SW480 (cell line): ENCODE measurements at regions not wholly inside any gene's neighbourhood (a gene's known extent, or its start where the extent isn't known, plus 50 kb on each side); places are given as distances from the start of the nearest gene placed in this dataset.
A peak's percentile ranks its signal among the peaks of the same experiment; 100 is the strongest.
"Not testable (repeated sequence)": the region's sequence is repeated elsewhere in the genome, so short reads cannot be mapped to it uniquely, and the experiment has no call there.

Source experiments
- DNase-seq: peaks from one replicate; pipeline ENCODE4 v3.0.0-alpha.2; 2016; ENCODE audit warnings: low spot score

DNA sequence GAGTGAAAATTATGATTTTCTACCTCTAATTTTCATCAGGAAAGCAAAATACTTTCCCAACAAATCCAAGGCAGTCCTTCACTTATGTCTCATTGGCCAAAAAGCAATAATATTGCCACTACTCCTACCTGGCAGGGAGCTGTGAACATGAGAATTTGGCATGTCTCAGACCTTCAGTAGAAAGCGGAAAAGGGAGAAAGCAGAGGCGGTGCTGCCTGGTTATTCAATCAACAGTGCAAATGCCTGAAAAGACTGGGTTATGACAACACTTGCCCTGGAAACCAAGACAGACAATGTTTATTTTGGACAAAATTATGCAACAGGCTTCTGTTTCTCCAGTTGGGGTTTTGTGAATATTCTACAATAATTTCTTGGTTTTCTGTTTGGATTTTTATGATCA is 194.4 kb downstream of the TAF11L14 start:
- no peak for DNase-seq

DNA sequence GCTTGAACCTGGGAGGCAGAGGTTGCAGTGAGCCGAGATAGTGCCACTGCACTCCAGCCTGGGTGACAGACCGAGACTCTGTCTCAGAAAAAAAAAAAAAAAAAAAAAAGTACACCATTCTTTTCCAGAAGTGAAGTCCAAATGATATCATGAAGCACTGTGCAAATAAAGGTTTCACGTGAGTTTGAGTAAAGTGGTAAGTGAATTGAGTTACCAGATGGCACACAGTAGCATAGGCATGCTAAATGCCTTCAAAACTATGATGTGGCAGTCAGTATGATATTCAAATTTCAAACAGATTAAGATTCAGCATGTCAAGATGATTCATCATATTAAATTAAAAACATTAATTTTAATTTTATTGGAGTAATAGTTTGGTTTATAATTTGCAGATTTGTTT is 195.2 kb downstream of the TAF11L14 start:
- DNase-seq, result no peak

DNA sequence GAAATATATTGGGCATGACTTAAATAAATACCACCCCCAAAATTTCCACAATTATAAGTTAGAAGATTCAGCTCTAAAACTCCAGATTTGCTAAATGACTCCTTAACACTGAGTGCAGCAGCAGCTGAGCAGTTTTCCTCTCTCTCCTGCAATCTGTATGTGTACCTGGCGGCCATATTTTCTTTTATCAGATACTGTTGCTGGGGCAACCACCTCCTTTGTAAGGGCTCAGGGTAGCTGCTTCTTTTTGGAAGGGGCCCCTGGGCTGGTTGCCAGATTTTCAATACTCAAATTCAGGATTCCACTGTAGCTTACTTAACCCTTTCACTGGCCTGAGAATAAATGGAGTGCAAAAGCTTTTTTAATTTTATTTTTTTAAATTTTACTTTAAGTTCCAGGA is 197.0 kb downstream of the TAF11L14 start:
- DNase-seq, result no peak

DNA sequence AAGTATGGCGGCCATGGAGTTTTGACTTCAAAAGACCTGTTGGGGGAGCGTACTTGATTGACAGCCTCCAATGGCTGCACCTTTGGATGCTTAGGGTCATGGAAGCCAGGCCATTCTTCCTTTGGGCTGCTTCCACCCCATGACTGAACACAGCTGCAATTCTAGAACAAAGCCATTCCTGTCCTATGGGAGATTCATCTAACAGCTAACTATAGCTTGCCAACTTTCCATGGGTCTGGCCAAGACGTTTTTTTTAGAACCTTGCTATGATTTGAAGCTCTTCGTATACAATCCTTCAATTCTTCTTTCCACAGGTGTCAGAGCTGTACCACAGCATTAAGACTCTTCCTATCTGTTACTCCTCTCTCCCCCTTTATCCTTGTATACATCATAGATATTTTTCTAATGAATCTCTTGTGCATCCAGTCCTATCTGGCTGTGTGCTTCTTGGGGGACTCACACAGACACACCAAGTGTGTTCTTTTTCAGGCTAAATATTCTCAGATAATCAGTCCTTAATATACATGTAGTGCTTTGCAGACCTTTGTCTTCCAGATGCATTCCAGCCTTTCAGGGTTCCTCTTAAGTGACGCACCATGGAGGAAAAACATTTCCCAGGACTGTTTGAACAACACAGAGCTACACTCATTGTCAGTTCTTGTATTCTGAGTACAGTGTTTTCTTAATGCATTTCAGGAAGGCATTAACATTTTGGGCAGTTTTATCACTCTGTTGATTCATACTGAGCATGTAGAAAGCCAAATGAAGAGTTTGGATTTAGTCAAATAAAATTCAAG is 198.9 kb downstream of the TAF11L14 start:
- DNase-seq, result no peak

DNA sequence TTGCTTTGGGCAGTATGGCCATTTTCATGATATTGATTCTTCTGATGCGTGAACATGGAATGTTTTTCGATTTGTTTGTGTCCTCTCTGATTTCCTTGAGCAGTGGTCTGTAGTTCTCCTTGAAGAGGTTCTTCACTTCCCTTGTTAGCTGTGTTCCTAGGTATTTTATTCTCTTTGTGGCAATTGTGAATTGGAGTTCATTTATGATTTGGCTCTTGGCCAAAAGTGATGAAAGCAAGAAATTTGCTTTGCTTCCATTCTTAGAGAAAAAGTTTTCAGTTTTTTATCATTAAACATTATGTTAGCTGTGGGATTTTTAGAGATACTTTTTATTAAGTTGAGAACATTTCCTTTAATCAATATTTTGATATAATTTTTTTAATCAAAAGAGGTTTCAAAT is 203.5 kb downstream of the TAF11L14 start:
- DNase-seq, result no peak

DNA sequence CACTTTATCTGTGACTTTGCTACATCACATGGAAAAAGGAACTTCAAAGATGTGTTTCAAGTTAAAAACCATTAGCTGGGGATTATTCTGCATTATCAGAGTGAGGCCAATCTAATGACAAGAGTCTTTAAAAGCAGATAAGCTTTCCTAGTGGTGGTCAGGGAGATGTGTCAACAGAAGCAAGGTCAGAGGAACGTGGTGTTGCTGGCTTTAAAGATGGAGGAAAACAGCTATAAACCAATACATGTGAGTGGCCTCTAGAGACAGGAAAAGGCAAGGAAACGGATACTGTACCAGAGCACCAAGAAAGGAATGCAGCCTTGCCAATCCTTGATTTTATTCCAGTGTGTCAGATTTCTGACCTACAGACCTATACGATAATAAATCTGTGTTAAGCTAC is 204.2 kb downstream of the TAF11L14 start:
- DNase-seq, result peak; percentile 15

DNA sequence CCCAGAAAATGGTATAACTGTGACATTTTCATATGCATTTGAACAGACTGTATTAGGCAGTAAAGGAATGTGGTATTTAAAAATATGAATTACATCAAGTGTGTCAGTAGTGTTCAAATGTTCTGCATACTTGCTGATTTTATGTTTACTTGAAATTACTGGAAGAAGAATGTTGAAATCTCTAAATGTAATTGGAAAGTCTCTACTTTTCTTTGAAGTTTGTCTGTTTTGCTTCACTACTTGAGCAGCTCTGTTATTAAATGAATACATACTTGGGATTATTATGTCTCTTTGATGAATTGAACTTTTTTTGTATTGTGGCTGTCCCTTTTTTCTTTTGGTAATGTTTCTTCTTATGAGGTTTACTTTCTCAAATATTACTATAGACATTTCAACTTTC is 205.6 kb downstream of the TAF11L14 start:
- no peak for DNase-seq

DNA sequence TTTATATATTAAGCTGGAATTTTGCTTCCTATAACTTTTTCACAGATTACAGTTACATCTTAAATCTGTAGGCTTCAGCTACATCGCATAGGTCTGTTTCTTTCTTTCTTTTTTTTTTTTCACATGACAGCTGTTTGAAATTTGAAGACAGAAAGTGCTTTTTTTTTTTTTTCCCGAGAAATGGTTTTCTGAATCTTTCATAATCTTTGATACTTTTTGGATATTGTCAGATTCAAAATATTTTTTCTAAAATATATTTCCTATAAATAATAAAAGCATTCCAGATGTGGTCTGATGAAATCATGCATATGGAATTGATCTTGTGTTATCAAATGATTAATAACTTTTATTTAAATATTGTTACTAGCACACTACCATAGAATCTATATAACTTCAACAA is 212.2 kb downstream of the TAF11L14 start:
- no peak for DNase-seq

DNA sequence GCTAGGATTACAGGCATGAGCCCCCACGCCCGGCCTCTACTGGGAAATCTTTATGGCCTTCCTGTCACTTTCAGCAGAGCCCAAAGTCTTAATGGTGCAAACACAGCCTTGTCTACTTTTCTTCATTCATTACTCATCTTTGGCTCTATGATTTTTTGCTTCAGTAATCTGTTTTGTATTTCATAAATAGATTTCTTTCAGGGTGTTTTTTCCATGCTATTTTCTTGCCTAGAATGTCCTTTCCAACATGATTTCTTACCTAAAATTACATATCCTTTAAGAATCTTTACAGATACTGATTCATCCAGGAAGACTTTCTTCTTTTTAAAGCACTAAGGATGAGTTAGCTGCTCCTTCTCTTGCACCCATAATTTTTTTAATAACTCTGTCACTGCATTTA is 213.0 kb downstream of the TAF11L14 start:
- DNase-seq, result no peak

DNA sequence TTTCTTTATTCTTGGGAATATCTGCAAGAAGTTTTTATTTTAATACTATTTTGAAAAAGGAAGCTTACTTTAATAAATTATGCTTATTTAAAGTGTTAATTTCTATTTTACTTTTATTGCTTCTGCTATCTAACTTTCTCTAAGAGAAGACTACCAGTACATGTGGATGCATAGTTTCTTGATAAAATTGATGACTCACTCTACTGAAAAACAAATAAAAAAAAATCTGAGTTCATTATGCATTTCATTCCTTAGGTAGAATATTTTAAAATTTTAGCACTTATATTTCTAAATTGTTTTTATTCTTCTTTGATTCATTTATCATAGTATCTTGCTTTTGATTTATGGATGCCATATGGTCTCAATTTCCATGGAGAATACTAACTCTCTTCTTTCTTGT is 217.9 kb downstream of the TAF11L14 start:
- no peak for DNase-seq

DNA sequence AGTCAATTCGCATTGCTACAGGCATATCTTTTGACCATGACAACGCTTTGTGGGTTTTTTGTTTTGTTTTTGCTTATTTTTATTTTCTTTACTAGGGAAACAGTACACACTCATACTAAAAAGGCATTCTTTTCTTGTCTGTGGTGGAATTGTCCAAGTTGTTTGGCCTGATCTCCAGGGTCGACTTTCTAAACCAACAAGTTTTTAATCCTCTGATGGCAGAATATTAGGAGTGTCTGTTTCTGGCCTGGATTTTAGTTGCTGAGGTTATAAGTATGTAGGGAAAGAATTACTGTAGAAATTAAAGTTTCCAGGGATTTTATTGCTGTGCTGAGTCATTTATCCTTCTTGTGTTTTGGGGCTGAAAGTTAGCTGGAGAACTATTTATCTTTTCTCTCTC is 218.5 kb downstream of the TAF11L14 start:
- no peak for DNase-seq

DNA sequence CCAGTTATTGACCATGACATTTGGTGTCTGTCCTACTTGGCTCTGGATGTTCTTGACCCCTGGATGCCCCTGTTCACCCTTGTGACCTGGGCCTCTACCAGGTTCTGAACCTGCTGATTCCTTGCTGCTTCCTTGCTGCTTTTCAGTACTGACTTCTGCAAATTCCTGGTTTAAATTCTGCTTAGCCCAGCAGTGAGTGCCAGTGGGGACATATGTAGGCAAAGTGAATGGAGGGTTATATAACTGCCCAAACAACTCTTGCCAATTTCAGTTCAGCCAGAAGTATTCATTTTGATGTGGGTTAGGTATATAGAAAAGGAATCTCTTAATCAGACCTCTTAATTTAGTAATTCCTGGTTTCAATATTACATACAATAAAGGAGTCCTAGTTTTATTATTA is 220.6 kb downstream of the TAF11L14 start:
- no peak for DNase-seq

DNA sequence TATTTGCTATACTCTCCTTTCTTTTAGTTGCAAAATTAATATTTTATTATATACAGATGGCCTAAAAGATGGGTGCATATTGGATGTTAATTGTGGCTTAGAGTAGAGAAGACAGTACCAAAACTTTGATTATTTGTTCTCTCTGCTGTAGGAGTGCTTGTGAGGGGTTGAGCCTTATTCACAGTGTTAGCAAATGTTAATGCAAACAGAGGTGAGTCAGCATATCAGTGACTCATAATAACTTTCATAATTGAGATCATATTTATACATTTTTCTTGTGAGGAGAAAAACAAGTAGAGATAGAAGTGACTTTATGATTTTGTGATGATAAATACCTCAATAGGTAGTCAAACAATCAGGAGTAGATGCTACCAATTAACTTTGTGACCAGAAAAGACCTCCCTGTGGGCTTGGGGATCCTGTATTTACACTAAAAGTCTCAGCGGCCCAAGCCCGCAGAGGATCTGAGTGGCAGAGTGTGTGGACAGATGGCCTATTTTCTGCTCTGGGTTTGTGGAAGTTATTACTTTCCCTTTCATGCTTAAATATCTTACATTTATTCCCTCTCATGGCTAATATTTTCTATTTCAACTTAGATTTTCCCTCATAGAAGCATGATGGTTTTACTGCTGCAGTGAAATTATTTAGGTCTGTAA is 226.5 kb downstream of the TAF11L14 start:
- peak; percentile 21 for DNase-seq

DNA sequence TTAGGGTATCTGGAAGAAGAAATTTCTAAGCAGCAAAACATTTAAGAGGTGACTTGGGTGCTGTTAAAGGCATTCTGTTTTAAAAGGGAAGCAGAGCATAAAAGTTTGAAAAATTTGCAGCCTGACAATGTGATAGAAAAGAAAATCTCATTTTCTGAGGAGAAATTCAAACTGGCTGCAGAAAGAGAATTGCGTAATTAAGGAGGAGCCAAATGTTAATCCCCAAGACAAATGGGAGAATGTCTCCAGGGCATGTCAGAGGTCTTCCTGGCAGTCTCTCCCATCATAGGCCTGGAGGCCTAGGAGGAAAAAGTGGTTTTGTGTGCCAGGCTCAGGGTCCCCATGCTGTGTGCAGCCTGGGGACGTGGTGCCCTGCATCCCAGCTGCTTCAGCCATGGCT is 230.6 kb downstream of the TAF11L14 start:
- DNase-seq, result not testable (repeated sequence)

DNA sequence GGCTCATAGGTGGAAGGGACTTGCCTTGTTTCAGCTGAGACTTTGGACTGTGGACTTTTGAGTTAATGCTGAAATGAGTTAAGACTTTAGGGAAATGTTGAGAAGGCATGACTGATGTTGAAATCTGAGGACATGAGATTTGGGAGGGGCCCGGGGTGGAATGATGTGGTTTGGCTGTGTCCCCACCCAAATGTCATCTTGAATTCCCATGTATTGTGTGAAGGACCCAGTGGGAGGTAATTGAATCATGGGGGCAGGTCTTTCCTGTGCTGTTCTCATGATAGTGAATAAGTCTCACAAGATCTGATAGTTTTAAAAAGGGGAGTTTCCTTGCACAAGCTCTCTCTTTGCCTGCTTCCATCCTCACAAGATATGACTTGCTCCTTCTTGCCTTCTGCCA is 231.7 kb downstream of the TAF11L14 start:
- DNase-seq, result not testable (repeated sequence)

DNA sequence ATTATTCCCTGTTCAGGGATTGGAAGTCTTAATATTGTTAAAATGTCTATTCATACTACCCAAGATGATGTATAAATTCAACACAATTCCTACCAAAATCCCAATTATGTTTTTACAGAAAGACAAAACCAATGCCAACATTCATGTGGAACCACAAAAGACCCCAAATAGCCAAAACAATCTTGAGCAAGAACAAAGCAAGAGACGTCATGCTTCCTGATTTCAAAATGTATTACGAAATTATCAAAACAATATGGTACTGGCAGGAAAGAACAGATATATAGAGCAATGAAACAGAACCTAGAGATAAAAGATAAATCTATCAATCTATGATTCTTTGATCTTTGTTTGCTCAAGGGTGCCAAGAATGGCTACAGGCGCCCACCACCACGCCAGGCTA is 237.9 kb downstream of the TAF11L14 start:
- DNase-seq, result no peak

DNA sequence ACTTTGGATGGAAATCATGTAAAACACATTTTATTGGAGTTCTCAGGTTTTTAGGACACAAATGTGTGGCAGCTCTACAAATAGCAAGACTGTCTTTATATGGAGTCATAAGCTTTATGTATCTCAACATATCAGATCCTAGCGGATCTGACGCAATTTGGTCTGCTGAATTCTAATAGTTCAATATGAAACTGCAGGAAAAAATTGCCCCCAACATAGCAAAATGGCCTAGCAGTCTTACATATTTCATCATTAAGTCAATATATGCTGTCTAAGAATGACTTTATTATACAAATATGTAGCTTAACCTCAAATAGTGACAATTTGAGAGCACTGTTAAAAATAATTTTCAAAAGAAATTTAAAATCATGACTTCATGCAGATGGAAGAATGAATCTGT is 244.3 kb downstream of the TAF11L14 start:
- no peak for DNase-seq

DNA sequence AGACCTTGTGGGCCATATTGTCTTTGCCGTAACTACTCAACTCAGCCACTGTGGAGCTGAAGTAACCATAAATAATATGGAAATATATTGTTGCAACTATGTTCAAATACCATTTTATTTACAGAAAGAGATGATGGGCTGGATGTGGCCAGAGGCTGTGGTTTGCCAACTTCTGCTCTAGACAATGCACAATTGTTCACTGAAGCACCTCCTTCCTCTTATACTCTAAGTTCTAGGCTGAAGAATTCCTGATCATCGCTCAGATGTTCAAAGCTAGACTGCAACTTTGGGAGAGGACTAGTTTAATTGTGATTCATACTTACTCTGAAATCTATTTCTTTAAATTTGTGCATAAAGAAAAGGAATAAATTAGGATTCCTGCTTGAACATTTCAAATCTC is 245.0 kb downstream of the TAF11L14 start:
- DNase-seq, result peak; percentile 84

DNA sequence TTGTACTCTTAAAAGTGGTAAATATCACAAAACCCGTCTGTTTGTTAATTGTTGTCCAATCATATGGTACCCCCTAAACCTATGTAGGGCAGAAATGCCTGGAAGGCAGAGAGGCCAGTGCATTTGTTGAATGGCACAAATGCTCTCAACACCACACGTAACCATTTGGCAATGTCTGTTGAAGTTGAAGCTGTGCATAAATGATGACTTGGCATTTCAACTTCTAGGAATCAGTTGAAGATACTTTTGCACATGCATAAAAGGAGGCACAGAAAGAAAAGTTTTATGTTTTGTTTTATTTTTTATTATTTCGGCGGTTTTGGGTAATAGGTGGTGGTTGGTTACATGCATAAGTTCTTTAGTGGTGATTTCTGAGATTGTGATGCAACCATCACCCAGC is 246.6 kb downstream of the TAF11L14 start:
- DNase-seq, result no peak

DNA sequence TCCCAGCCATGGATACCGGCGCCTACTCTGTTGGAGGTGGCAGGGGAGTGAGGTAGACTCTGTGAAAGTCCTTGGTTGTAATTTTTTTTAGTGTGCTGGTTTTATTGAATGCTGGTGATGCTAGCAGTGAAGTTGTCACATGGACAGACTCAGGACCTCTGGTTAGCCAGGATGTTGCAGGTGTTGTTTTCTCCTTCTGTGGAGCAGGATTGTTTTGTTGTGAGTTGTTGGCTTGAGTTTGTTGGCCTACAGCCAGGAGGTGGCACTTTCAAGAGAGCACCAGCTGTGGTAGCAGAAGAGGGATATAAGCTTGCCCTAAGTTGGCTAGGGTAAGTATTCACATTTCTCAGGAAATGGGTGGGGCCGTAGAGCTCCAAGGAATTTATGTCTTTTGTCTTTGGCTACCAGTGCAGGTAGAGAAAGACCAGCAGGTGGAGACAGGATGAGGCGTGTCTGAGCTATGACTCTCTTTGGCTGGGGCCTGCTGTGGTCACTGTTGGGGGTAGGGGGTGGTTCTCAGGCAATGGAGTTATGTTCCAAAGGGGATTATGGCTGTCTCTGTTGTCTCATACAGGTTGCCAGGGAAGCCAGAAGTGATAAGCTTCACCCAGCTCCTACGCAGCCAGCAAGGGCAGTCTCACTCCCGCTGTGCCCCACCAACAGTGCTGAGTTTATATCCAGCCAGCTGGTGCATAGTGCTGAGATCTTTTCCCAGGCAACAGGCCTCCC is 248.7 kb downstream of the TAF11L14 start:
- DNase-seq, result peak; percentile 52

DNA sequence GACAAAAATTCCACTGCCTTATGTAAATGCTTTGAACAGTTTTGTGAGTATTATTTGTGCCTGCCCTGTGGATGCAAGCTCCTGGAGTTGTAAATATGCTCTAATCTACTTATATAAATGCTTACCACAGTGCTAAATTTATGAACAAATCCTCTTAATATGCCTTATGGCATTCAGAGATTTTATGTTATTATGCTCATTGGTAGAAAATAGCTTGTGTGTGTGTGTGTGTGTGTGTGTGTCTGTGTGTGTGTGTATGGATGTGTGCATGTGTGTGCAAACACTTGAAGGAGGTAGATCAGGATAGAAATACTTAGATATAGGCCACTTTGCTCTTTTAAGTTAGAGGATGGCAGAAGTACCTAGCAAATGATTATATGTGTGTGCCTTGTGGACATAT is 253.9 kb downstream of the TAF11L14 start:
- no peak for DNase-seq

DNA sequence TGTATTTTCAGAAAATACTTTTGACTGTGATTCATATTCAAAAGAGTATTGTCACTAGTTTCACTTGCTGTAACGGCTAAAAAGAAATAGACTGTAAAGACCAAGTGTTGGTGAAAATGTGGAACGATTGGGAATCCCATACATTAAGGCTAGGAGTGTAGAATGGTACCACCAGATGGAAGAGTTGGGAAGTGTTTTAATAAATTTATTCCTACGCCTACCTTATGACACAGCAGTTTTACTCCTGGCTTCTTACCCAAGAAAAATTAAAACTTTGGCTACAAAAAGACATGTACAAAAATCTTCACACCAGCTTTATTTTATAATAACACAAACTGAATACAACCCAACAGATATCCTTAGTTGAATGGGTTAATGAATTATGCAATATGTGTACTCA is 256.2 kb downstream of the TAF11L14 start:
- DNase-seq, result no peak

DNA sequence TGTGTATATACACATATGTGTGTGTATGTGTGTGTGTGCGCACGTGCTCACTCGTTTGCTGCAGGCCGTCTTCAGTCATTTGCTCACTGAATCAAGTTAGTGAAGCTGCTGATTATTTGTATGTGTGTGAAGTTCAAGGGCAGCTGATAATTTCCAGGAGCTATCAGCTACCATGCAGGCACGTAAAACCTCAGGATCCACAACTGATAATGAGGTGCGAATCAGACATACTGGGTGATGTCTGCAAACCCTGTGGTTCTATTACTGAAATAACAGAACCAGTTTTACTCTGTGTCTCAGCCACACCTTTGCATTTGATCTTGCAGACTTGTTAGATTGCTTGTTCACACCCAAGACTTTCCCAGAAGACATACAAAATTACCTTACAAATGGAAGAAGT is 257.6 kb downstream of the TAF11L14 start:
- no peak for DNase-seq
